GM12878 (cell line): ENCODE measurements at regions not wholly inside any gene's neighbourhood (a gene's known extent, or its start where the extent isn't known, plus 50 kb on each side); places are given as distances from the start of the nearest gene placed in this dataset.

Experiments used
- ATAC-seq: fragments of 200-7000 bp; cut with Tn5 transposase; 3 replicates; pipeline ENCODE4 v1.9.1; 2020; ENCODE audit warnings: mild to moderate bottlenecking, moderate library complexity
- BruUV-seq: library from RNA; stranded (reverse); fragments of 400-500 nt; replicated peaks from 2 replicates; lab custom pipeline; 2021; lab: Mats Ljungman, UMichigan
- CTCF ChIA-PET: fragments of 300-600 bp; sonication (Branson Sonifier 250); formaldehyde crosslinking; extraction: SDS; loops from one replicate; lab custom pipeline; 2021; ENCODE audit warnings: inconsistent platforms; lab: Yijun Ruan, JAX
- POLR2A ChIA-PET: fragments of 350-600 bp; formaldehyde crosslinking; extraction: SDS; loops from one replicate; lab custom pipeline; 2021; ENCODE audit warnings: inconsistent platforms; lab: Charles Lee
- RAD21 ChIA-PET: fragments of 300-600 bp; sonication (Branson Sonifier 250); formaldehyde crosslinking; loops from one replicate; lab custom pipeline; 2023; ENCODE audit warnings: antibody characterized with exemption; ENCODE audit not compliant: unreplicated experiment; lab: Charles Lee
- SMC1A ChIA-PET: fragments of 300-600 bp; sonication (Branson Sonifier 250); formaldehyde crosslinking; loops from one replicate; lab custom pipeline; 2023; ENCODE audit not compliant: unreplicated experiment, uncharacterized antibody; lab: Charles Lee
- DNase-seq: peaks from one replicate; pipeline ENCODE4 v3.0.0-alpha.2; 2011; ENCODE audit warnings: low read depth, low spot score
- FAIRE-seq: peaks from 3 replicates; lab custom pipeline; 2011; peaks lifted over from hg19 to GRCh38; lab: Jason Lieb, UNC
- H2AFZ ChIP-seq: 2 replicates; pipeline ENCODE4 v1.6.0; 2011; ENCODE audit warnings: low read depth, low read length, control low read depth; ENCODE audit not compliant: control insufficient read depth
- H3K27ac ChIP-seq: 2 replicates; pipeline ENCODE4 v1.5.1; 2011; ENCODE audit warnings: control low read depth; ENCODE audit not compliant: control insufficient read depth, insufficient read depth
- H3K27me3 ChIP-seq, 2 experiments: replicated peaks in 1 of 2; 2 replicates each; pipeline versions ENCODE4 v1.6.0 to v1.6.1; 2011; ENCODE audit warnings: low read length in 1 of 2; ENCODE audit not compliant: control insufficient read depth in 2 of 2, insufficient read depth in 2 of 2
- H3K36me3 ChIP-seq, 2 experiments: 2 replicates each; pipeline ENCODE4 v1.5.1; 2011; ENCODE audit warnings: low read length in 1 of 2; ENCODE audit not compliant: control insufficient read depth in 2 of 2, insufficient read depth in 2 of 2
- H3K4me1 ChIP-seq: 2 replicates; pipeline ENCODE4 v1.6.1; 2011; ENCODE audit warnings: mild to moderate bottlenecking, low read length, moderate library complexity, mixed read lengths; ENCODE audit not compliant: control insufficient read depth, insufficient read depth
- H3K4me2 ChIP-seq: 2 replicates; pipeline ENCODE4 v1.6.0; 2011; ENCODE audit warnings: control low read depth; ENCODE audit not compliant: control insufficient read depth, insufficient read depth
- H3K4me3 ChIP-seq: fragments of 200-600 bp; sonication (generic); 2 replicates; pipeline ENCODE4 v1.5.1; 2016
- H3K79me2 ChIP-seq: 2 replicates; pipeline ENCODE4 v1.6.0; 2011; ENCODE audit warnings: low read length; ENCODE audit not compliant: control insufficient read depth, insufficient read depth
- H3K9ac ChIP-seq: 2 replicates; pipeline ENCODE4 v1.8.0; 2011; ENCODE audit warnings: low read length, control low read depth, mixed read lengths; ENCODE audit not compliant: control insufficient read depth, insufficient read depth
- H3K9me3 ChIP-seq: replicated peaks from 3 replicates; pipeline ENCODE4 v1.5.1; 2011; ENCODE audit warnings: mild to moderate bottlenecking, low read length; ENCODE audit not compliant: control insufficient read depth, insufficient read depth
- H4K20me1 ChIP-seq: 2 replicates; pipeline ENCODE4 v1.6.0; 2011; ENCODE audit not compliant: control insufficient read depth, insufficient read depth
- IRF3 ChIP-seq: fragments of 450-650 bp; IDR thresholded peaks from 2 replicates; pipeline ENCODE4 v1.6.1; 2014; ENCODE audit warnings: mild to moderate bottlenecking
- KAT2A ChIP-seq: conservative IDR thresholded peaks from 2 replicates; pipeline ENCODE4 v1.6.1; 2011; ENCODE audit warnings: low read depth, low read length; ENCODE audit not compliant: control insufficient read depth
- POLR2AphosphoS5 ChIP-seq: IDR thresholded peaks from 2 replicates; pipeline ENCODE4 v1.6.1; 2011; ENCODE audit warnings: mild to moderate bottlenecking, low read length, inconsistent platforms
- PRDM15 ChIP-seq: fragments of 450-650 bp; formaldehyde crosslinking; IDR thresholded peaks from 2 replicates; pipeline ENCODE4 v1.4.0; 2020; ENCODE audit warnings: mild to moderate bottlenecking, moderate library complexity
- SMC3 ChIP-seq: IDR thresholded peaks from 2 replicates; pipeline ENCODE4 v1.6.1; 2011; ENCODE audit warnings: low read length, improper control_type of control experiment, borderline replicate concordance
- STAT3 ChIP-seq: IDR thresholded peaks from 2 replicates; pipeline ENCODE4 v1.6.1; 2011; ENCODE audit warnings: low read depth, low read length, improper control_type of control experiment
- TARDBP ChIP-seq: IDR thresholded peaks from 2 replicates; pipeline ENCODE4 v1.6.1; 2016; ENCODE audit warnings: borderline replicate concordance
- TBL1XR1 ChIP-seq: IDR thresholded peaks from 2 replicates; pipeline ENCODE4 v1.6.1; 2012; ENCODE audit warnings: low read depth, low read length, improper control_type of control experiment
- WGBS: methylation state at CpG from one replicate; pipeline ENCODE4 v1.1.6; 2016; ENCODE audit warnings: low lambda C conversion rate; ENCODE audit not compliant: insufficient replicate concordance, insufficient coverage; ENCODE audit errors: missing lambda C conversion rate; 5-methylcytosine and 5-hydroxymethylcytosine counted together
- in situ Hi-C: fragments of 300-500 bp; cut with MboI; formaldehyde crosslinking; loops from 9 replicates; pipeline ENCODE4 v1.14.3; 2018; ENCODE audit warnings: mixed read lengths
- intact Hi-C: fragments of 100-400 bp; cut with micrococcal nuclease; formaldehyde crosslinking; loops from one replicate; pipeline ENCODE4 v1.14.2; 2022; ENCODE audit not compliant: unreplicated experiment

GRCh38 chr22:47309476-47309875, 547.0 kb downstream of the TBC1D22A start:
- H3K27me3 ChIP-seq = no peaks in the 10 kb centered on the region
- ChIA-PET RAD21 (no interaction called here), SMC1A (no interaction called here)
- H3K27ac ChIP-seq = no peak overlapping the region
- intact Hi-C loops (no loop called here), in situ Hi-C loops (no loop called here)
- no peaks in the 10 kb centered on the region for H3K36me3 ChIP-seq
- H3K4me1 ChIP-seq = no peaks in the 10 kb centered on the region
- no peaks in the 10 kb centered on the region for H4K20me1 ChIP-seq
- H3K9me3 ChIP-seq = no peaks in the 10 kb centered on the region; the same call in 2 of the 3 replicates
- WGBS = 28% methylated on average over 6 of the region's 6 CpGs
- DNase-seq (no peak), FAIRE-seq (no peak)
- no peak overlapping the region for H3K4me2 ChIP-seq
- no TSS peak for BruUV-seq
- no peaks in the 10 kb centered on the region for H3K79me2 ChIP-seq
- no peak overlapping the region for H3K4me3 ChIP-seq
- H2AFZ ChIP-seq = no peak overlapping the region
- no peak overlapping the region for H3K9ac ChIP-seq
- TF ChIP-seq TARDBP = no peak
- no peak for TF ChIP-seq KAT2A
- no peak for TF ChIP-seq PRDM15 (CRISPR knock-in tag)
- TF ChIP-seq, all 136 proteins: peak for 0
- POLR2A ChIA-PET = no interaction called here
- ATAC-seq = no peak
- CTCF ChIA-PET = no interaction called here

- no peak overlapping the region for H3K9ac ChIP-seq
- H3K9me3 ChIP-seq = no peaks in the 10 kb centered on the region; the same call in 2 of the 3 replicates
- WGBS = 3% methylated on average over 2 of the region's 2 CpGs
- H3K4me1 ChIP-seq = no peaks in the 10 kb centered on the region
- ChIA-PET CTCF (no interaction called here), SMC1A (no interaction called here), POLR2A (no interaction called here), RAD21 (no interaction called here)
- no peaks in the 10 kb centered on the region for H3K27me3 ChIP-seq
- no peaks in the 10 kb centered on the region for H4K20me1 ChIP-seq
- H3K4me2 ChIP-seq = no peak overlapping the region
- intact Hi-C loops (no loop called here), in situ Hi-C loops (no loop called here)
- no peak for TF ChIP-seq TBL1XR1
- no peak for TF ChIP-seq STAT3
- no peak for TF ChIP-seq POLR2AphosphoS5
- no peak for TF ChIP-seq SMC3
- TF ChIP-seq IRF3 = no peak
- no peaks in the 10 kb centered on the region for H3K79me2 ChIP-seq
- BruUV-seq = no TSS peak
- ATAC-seq (no peak), FAIRE-seq (no peak), DNase-seq (no peak)
- H3K4me3 ChIP-seq = no peak overlapping the region
- H2AFZ ChIP-seq = no peak overlapping the region
- no peak overlapping the region for H3K27ac ChIP-seq
- H3K36me3 ChIP-seq = no peaks in the 10 kb centered on the region
These were observed 546.4 kb downstream of the TBC1D22A start for GRCh38 chr22:47308886-47309285.
